Putamen (tissue), 1 donor: ENCODE measurements at regions not wholly inside any gene's neighbourhood (a gene's known extent, or its start where the extent isn't known, plus 50 kb on each side); places are given as distances from the start of the nearest gene placed in this dataset.

Experiments used
- DNase-seq: peaks from one replicate; pipeline ENCODE4 v3.0.0-alpha.2; 2016; ENCODE audit warnings: low spot score

- no peak for DNase-seq
Measured at GRCh38 chr21:19683492-19683891, 1279.9 kb upstream of the TMPRSS15 start.

DNA sequence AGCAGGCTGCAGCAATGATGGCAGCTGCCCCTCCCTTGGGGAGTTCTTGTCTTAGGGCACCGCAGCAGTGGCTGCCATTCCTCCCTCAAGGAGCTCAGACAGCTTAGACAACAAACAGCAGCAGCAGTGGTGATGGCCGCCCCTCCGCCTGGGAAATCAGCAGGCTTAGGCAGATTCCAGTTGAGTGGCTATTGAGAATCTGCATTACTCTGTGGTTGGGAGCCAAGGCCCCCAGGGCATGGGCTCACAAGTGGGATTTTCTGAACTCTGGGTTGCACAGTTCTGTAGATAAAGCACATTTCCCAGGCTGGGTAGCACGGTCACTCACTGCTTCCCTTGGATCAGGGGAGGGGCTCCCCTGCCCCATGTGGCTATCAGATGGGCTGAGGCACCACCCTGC lies 1280.7 kb upstream of the TMPRSS15 start:
- DNase-seq, result no peak

- DNase-seq, result no peak
Measured at GRCh38 chr21:19692231-19692630, 1288.6 kb upstream of the TMPRSS15 start.

DNA sequence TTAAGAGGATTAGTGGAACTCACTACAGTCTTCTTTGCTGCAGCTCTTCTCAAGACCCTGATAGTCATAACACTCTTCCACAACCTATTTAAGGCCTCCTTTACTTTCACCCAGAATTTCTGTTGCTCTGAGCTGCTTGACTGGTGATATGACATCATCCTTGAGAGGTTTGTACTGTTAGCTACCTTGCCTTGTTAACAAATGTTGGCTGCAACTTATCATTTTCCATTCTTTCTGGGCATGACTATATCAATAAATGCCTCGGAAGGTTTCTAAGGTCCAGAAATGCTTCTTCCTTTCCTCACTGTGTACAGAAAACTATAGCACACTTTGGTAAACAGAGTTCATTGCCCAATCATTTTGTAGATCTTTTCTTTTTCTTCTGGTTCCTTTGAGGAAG lies 1292.2 kb upstream of the TMPRSS15 start:
- no peak for DNase-seq

- no peak for DNase-seq
Measured at GRCh38 chr21:19700476-19700875, 1296.9 kb upstream of the TMPRSS15 start.

- DNase-seq, result no peak
Measured at GRCh38 chr21:19702726-19703125, 1295.5 kb upstream of the NCAM2 start.

DNA sequence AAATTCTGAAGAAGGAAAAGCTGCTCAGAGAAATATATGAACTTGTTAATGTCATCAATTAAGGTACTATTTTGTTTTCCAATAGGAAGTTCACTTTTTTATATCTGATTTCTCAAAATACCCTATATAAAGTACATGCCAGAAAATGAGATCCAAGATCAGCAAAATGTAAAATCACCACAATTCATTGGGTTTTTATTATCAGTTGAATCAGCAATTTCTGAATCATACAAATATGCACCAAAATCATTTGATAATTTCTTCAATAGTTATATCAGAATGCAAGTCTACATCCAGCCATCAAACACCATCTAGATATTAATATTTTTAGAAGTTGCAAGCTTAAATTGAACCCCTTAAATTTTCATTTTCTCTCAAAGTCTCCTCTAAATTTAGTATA lies 1293.4 kb upstream of the NCAM2 start:
- no peak for DNase-seq

DNA sequence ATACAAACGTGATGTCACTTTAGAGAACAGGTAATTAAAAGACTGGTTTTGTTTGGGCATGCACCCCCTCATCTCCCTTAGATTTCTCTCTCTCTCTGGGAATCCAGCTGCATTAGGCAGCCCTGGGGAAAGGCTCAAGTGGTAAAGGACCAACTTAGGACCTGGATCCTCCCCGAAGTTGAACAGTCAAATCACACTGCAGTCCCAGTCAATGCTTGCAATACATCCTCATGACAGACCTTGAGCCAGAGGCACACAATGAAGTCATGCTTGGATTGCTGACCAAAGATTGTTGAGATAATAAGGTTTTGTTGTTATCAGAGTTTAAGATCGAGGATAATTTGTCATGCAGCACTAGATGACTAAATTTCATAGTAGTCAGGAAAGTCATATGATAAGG lies 1285.8 kb upstream of the NCAM2 start:
- no peak for DNase-seq

DNA sequence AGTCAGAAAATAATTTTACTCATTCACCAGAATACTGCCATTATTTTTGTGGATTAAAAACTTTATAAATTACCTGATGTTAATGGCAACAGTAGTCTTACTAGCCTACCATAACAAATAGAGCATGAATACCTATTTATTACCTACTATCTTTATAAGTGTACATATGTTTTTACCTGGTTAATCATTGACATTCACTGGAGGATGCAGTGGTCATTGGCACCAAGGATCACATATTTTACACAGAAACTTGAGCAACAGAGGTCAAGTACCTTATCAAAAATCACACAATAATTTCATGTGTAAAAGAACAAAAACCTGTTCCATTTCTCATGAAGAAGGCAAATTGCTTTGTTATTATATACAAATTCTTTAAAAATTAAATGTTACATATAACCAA lies 1284.9 kb upstream of the NCAM2 start:
- DNase-seq, result no peak

- no peak for DNase-seq
Measured at GRCh38 chr21:19724081-19724480, 1274.1 kb upstream of the NCAM2 start.

- no peak for DNase-seq
Measured at GRCh38 chr21:19731251-19731650, 1267.0 kb upstream of the NCAM2 start.

- DNase-seq, result no peak
Measured at GRCh38 chr21:19759836-19760235, 1238.4 kb upstream of the NCAM2 start.

- no peak for DNase-seq
Measured at GRCh38 chr21:19767546-19767945, 1230.7 kb upstream of the NCAM2 start.

GRCh38 chr21:19771881-19772280 lies 1226.3 kb upstream of the NCAM2 start:
- DNase-seq, result no peak

GRCh38 chr21:19776076-19776475 lies 1222.1 kb upstream of the NCAM2 start:
- DNase-seq, result no peak

DNA sequence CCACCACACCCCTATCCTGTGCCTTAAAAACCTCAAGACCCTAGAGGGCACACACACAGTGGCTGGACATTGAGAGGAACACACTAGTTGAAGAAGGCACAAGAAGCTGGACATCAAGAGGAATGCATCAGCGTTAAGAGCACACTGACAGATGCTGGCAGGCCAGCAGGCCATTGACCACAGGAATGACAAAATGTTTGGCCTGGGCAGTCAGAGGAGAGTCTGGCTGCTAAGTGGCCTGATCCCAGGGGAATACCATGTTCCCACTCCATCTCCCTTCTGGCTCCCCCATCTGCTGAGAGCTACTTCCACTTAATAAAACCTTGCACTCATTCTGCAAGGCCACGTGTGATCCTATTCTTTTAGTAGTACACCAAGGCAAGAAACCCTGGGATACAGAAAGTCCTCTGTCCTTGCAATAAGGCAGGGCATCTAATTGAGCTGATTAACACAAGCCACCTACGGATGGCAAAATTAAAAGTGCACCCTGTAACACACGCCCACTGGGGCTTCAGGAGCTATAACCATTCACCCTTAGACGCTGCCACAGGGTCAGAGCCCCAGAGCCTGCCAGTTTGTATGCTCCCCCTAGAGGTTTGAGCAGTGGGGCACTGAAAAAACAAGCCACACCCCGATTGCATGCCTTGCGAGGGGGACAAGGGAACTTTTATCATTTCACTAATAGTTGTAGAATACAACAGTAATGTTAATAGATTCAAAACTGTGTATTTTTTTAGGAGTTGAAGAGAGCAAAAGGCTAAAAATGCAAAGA lies 1216.1 kb upstream of the NCAM2 start:
- DNase-seq, result no peak

GRCh38 chr21:19785941-19786340 lies 1212.3 kb upstream of the NCAM2 start:
- DNase-seq, result no peak

GRCh38 chr21:19792004-19792403 lies 1206.2 kb upstream of the NCAM2 start:
- no peak for DNase-seq

DNA sequence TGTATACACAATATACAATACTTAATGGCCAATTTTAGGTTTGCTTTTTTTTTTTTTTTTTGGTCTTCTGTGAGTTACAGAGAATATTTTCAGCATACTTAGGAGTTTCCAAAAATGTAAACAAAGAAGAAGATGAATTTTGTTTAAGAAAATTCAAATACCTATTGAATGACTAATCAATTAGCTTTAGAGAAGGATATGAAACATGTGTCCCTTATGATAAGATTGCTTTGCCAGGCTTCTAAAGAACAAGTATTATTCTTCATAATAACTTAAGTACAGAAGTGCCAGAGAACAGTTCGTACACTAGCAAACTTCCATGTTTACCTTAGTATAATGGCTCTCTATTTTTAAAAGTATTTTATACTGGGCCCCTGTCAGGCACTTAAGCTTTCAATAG lies 1191.0 kb upstream of the NCAM2 start:
- DNase-seq, result no peak

GRCh38 chr21:19810779-19811178 lies 1187.4 kb upstream of the NCAM2 start:
- DNase-seq, result no peak

DNA sequence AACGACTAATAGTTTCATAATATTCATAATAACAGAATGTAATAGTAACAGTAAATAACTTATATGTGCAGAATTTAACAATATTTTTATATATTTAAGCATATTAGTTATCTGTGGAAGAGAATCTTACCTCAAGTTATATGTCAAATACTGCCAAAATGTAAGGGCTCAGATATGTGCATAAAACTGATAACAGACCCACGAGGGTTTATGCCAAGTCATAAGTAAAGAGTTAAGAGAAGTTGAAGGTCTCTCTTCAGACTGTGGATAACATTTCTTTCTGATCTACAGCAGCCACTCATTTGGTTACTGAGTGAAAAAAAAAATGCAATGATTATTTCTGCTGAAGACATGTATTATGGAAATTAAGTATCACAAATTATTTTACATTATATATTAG lies 1167.8 kb upstream of the NCAM2 start:
- no peak for DNase-seq

- no peak for DNase-seq
Measured at GRCh38 chr21:19832551-19832950, 1165.7 kb upstream of the NCAM2 start.

DNA sequence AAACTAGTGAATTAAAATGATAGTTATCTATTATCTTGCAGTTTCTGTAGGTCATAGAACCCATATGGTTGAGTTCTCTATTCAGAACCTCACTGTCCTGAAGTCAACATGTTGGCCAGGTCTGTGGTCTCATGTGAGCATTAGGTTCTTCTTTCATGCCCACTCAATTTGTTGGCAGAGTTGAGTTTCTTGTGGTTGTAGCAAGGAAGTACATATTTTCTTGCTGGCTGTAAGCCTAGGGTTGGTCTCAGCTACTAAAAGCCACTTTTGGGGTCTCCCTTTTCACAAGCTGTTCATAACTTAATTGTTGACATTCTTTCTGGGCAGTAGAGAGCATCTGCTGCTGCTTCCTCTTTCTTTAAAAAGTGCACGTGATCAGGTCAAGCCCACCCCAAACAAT lies 1165.1 kb upstream of the NCAM2 start:
- DNase-seq, result no peak

- DNase-seq, result no peak
Measured at GRCh38 chr21:19842601-19843000, 1155.6 kb upstream of the NCAM2 start.
